Bronchial epithelial cell (primary cell): ENCODE measurements at regions not wholly inside any gene's neighbourhood (a gene's known extent, or its start where the extent isn't known, plus 50 kb on each side); places are given as distances from the start of the nearest gene placed in this dataset.

Experiments
- DNase-seq: peaks from one replicate; pipeline ENCODE4 v3.0.0-alpha.2; 2010; ENCODE audit warnings: low read depth
- FAIRE-seq: peaks from 2 replicates; lab custom pipeline; 2011; peaks lifted over from hg19 to GRCh38; lab: Jason Lieb, UNC
- H3K27me3 ChIP-seq: 2 replicates; pipeline ENCODE4 v1.5.1; 2011; ENCODE audit warnings: low read length; ENCODE audit not compliant: control insufficient read depth, insufficient read depth
- H3K36me3 ChIP-seq: 2 replicates; pipeline ENCODE4 v1.5.1; 2011; ENCODE audit warnings: low read length; ENCODE audit not compliant: control insufficient read depth, insufficient read depth
- H3K4me3 ChIP-seq: 2 replicates; pipeline ENCODE4 v1.5.1; 2011; ENCODE audit warnings: mild to moderate bottlenecking, low read depth, low read length, control low read depth
- TF ChIP-seq, protein P1 (sequence below): IDR thresholded peaks from 2 replicates; pipeline ENCODE4 v1.5.1; 2011; ENCODE audit warnings: mild to moderate bottlenecking, moderate library complexity, low read length, control low read depth, inconsistent platforms; ENCODE audit not compliant: insufficient read depth, severe bottlenecking

DNA sequence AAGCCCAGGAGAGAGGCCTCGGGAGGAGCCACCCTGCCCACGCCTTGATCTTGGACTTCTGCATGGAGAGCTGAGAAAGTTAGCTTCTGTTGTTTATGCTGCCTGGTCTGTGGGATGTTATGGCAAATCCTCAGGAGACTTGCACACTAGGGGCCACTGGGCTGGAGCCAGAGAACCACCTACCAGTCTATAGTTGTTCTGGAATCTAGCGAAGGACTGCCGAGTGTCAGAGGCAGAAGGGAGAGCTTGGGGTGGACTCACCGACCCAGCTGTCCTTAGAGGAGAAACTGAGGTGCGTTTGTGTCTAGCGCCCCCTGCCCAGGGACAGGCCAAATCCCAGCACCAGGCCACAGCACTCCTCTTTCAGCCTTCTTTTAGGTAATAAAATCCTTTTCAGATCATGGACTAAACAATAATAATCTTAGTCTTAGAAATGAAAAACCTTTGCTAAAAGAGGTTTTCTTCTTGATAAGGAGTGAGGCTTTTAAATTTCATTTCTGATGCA lies 398.7 kb upstream of the SALL3 start:
- FAIRE-seq: no peak
- H3K27me3 ChIP-seq: no peaks in the 10 kb centered on the region
- TF ChIP-seq, protein P1, sequence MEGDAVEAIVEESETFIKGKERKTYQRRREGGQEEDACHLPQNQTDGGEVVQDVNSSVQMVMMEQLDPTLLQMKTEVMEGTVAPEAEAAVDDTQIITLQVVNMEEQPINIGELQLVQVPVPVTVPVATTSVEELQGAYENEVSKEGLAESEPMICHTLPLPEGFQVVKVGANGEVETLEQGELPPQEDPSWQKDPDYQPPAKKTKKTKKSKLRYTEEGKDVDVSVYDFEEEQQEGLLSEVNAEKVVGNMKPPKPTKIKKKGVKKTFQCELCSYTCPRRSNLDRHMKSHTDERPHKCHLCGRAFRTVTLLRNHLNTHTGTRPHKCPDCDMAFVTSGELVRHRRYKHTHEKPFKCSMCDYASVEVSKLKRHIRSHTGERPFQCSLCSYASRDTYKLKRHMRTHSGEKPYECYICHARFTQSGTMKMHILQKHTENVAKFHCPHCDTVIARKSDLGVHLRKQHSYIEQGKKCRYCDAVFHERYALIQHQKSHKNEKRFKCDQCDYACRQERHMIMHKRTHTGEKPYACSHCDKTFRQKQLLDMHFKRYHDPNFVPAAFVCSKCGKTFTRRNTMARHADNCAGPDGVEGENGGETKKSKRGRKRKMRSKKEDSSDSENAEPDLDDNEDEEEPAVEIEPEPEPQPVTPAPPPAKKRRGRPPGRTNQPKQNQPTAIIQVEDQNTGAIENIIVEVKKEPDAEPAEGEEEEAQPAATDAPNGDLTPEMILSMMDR: no peak

DNA sequence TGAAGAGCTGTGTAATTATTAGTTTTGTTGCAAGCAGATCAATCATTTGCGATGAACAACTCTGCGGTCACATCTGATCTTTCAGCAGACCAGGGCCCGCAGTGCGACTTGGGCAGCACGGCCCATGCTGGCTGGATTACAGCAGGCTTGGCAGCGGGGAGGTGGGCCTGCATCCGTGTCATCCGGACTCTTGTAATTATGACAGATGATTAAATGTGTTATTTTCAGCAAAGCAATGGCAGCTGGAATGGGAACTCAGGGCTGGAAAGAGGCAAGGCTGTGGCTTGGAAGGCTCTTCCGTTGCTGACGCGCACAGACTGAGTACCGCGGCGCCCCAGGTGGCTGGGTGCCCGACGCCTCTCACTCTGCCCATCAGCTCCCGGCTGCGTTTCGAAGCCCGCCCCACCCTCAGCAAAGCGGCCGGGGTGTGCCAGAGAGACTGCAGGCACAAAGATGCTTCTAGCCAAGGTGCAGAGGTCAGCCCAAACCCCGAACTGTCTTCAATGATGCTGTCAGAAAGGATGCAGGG lies 397.4 kb upstream of the SALL3 start:
- no peak overlapping the region for H3K4me3 ChIP-seq
- no peaks in the 10 kb centered on the region for H3K36me3 ChIP-seq
- TF ChIP-seq, protein P1: no peak
- FAIRE-seq (no peak), DNase-seq (no peak)
- H3K27me3 ChIP-seq: no peaks in the 10 kb centered on the region

More for the DNA sequence above, 398.7 kb upstream of the SALL3 start:
- Histone ChIP-seq H3K36me3 (no peaks in the 10 kb centered on the region), H3K4me3 (no peak overlapping the region)
- DNase-seq: no peak

DNA sequence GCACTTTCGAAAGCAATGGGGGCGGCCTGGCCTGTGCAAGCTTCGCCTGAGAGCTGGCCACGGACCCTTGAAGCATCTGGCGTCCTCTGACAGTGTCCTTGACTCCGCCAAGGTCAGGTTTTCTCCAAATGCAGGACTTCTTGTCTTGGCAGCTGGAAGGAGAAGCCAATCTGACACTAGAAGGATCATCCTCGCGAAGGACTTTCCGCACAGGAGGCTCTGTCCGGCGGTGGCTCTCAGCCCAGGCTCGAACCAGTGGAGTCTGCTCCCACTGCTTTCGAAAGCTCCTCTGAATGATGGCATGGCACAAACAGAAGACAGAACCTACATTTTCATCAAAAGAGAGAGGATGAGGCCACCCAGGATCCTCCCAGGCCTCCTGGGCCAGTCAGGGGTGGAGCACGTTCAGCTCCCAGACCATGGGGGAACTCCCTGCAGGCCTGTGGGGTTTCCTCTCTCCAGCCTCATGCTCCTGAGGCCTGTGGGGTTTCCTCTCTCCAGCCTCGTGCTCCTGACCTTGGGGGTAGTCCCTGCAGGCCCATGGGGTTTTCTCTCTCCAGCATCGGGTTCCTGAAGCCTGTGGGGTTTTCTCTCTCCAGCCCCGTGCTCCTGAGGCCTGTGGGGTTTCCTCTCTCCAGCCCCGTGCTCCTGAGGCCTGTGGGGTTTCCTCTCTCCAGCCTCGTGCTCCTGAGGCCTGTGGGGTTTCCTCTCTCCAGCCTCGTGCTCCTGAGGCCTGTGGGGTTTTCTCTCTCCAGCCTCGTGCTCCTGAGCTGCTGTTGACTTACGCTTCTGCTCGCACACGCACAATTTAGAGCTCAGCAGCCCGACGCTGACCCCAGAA lies 396.5 kb upstream of the SALL3 start:
- Histone ChIP-seq H3K36me3 (no peaks in the 10 kb centered on the region), H3K4me3 (no peak overlapping the region), H3K27me3 (no peaks in the 10 kb centered on the region)
- no peak for DNase-seq
- no peak for FAIRE-seq
- TF ChIP-seq, protein P1: no peak

DNA sequence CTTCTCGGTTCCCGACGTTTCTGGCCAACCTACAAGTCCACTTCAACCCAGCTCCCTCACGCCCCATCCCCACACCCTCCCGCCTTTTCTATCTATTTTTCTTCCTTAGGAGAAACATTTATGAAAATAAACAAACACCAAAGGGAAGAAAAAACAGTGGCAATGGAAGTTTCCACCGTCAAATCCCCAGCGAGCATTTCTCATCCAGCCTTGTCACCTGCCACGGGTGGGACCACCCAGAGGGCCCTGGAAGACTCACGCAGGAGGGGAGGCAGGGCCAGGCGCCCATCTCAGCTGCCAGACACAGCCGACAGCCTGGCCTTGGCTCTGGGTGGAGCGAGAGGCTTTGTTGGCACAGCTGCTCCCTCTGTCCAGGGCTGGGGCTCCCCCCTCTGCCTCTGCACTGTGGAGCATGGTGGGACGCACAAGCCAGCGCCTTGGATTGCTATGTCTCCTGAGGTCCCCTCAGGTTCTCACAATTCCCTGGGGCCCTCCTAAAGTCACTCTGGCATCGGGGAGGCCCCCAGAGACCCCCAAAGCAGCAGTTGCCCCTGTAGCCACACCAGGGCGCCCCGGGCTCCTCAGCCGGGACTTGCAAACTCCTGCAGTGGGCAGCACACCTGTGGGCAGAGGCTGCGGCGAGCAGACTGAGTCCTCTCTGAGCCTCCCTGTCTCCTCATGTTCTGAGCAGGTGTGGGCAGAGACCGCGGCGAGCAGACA lies 395.7 kb upstream of the SALL3 start:
- Histone ChIP-seq H3K4me3 (no peak overlapping the region), H3K36me3 (no peaks in the 10 kb centered on the region), H3K27me3 (no peaks in the 10 kb centered on the region)
- TF ChIP-seq, protein P1: no peak
- FAIRE-seq (no peak), DNase-seq (no peak)

DNA sequence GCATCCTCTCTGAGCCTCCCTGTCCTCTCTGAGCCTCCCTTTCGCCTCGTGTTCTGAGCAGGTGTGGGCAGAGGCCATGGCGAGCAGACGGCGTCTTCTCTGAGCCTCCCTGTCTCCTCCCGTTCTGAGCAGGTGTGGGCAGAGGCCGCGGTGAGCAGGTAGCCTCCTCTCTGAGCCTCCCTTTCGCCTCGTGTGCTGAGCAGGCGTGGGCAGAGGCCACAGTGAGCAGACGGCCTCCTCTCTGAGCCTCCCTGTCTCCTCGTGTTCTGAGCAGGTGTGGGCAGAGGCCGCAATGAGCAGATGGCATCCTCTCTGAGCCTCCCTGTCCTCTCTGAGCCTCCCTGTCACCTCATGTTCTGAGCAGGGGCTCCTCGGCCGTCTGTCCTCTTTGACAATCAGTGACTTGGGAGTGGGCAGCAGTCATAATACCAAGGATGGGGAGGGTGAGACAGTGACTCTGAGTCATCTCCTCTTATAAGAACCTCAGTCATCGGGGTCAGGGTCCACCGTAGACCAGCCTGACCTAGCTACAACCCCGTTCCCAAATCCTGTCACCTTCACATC lies 395.1 kb upstream of the SALL3 start:
- no peak for FAIRE-seq
- Histone ChIP-seq H3K4me3 (no peak overlapping the region), H3K36me3 (no peaks in the 10 kb centered on the region), H3K27me3 (no peaks in the 10 kb centered on the region)
- TF ChIP-seq, protein P1: no peak
- no peak for DNase-seq
